Right renal cortex interstitium (tissue), 3 donors: ENCODE measurements at regions not wholly inside any gene's neighbourhood (a gene's known extent, or its start where the extent isn't known, plus 50 kb on each side); places are given as distances from the start of the nearest gene placed in this dataset.
"Not testable (repeated sequence)": the region's sequence is repeated elsewhere in the genome, so short reads cannot be mapped to it uniquely, and the experiment has no call there.

Source experiments
- DNase-seq, 3 donors: peaks; one replicate each; pipeline ENCODE4 v3.0.0-alpha.2; 2013; ENCODE audit warnings: low read depth in 3 of 3, low spot score in 2 of 3

DNA sequence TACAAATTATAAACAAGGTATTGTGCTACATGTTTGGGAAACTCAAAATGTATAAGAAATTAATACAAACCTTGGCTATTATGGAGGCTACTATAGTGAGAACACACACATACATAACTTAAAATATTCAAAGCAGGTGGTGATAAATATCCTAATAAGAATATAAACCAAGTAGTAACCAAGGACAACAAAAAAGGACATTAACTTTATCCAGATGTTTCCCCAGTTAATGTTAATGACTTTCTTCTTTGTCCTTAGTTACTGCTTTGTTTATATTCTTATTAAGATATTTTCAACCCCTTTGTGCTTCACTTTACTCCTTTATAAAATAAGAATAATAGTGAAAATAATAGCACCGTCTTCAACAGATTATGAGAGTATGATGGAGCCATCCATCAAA lies 241.6 kb downstream of the CALCRL start:
- no peak for DNase-seq

DNA sequence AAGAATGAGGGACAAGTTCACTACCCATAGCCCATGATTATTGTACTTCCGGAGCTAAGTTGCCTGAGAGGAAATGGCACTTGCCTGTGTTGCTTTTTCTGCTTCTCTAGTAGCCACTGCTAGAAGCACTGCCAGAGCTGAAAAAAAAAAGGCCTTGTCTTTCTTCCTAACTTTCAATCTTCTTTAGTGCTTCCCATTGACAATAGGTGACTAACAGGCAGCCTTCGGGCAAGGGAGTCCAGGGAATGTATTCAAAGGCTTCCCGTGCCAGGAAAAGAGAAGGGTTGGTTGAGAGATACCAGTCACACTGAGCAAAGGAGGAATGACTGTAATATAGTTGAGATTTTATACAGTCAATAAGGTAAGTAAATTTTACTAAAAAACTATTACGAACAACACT lies 242.0 kb downstream of the CALCRL start:
- no peak for DNase-seq

DNA sequence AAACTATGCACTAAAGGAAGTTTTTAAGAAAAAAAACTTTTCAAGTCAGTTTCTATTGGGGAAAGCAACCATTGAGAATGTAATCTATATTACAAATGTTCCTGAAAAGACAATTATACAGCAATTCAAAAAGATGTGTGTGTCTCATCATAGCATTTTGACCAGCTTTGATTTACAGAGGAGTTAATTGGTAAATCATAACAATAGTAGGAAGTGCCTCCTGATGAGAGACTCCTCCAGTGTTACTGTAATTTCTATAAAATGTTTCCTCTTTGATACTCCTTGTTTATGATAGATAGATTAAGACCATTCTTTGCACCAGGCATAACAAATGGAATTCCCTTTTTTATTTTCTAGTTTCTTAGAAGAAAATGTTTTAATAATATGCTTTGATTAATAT lies 249.9 kb downstream of the CALCRL start:
- no peak for DNase-seq

DNA sequence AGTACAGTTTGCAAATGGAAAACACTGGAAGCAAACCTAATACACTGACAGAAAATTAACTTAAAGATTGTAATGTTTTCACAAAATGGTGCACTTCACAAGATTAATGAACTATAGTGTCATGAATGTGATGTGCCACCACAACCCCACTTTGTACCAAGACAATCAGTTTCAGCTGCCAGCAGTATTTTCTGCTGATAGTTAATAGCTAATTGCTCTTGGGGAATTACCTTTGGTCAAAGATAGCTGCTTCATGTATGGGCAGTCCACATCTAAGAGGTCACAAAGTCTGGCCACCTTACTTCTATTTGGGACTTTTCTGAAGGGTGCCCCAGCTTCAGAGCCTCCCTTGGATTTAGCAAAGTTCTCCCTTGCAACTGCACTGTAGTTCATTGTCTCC lies 254.0 kb downstream of the CALCRL start:
- no peak for DNase-seq

DNA sequence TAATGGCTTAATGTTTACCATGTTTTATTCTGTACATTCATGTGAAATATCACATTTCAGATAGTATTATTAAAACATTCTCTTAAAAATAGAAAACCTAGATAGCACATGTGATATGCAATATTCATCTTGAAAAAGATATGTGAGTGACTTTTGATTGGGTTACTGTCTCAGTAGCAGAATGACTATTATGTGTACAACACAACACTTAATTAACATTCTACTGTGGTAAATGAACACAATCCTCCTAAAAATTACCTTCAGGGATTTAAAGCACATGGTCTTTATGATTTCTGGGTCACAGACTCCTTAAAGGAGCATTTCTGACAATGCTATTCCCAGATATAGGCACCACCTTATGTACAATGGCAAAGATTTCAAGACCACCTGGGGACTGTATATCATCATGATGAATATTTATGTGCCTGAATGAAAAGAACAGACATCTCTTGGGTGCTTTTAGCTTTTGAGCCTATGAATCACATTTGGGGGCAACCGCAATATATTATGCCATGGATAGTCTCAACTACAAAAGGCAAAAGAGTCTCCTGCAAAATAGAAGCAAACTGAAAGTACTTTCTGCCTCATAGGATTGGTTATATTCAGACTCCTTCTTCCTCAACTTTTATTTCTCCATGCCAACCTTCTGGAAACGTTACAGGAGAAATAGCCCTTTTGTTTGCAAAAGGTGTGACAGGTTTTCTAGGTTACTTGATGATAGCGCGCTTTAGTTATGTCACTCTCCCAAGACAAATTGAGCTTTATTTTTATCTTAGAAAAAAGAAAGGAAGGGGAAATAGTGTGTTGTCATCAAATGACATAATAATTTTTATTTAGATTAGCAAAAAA lies 259.0 kb downstream of the CALCRL start:
- no peak for DNase-seq

DNA sequence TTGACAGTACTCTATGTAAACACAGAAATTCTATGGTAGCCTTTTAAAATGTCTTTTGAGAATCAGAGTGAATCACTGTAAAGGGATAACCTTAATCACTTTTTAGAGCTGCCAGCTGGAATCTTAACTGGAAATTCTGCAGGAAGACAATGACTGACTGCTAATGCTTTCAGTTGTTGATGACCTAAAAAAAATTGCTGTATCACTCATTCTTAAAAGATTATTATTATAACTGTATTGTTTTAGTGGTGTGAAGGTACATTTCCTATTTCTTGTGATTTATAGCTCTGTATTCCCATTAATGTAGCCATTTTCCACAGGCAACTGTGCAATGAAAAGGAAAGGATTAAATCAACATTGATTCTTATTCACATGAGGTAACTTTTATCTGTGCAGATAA lies 260.5 kb downstream of the CALCRL start:
- DNase-seq: no peak

DNA sequence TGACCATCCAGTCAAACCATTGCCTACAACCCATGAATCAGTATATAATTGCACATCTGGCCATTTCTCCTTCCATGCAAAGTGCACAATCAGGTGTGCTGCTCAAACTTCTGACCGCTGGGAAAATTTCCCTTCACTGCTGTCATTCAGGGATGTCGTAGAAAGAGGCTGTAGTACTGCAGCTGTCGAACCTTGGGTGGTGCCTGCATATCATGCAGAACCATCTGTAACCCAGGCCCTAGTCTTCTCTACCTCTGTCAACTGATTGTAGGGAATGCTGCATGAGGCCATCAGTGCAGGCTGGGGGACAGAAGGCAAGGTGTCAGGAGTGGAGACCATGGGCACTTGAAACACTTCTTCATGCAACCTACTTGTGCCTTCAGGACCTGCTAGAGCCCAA lies 267.5 kb downstream of the CALCRL start:
- DNase-seq: no peak

DNA sequence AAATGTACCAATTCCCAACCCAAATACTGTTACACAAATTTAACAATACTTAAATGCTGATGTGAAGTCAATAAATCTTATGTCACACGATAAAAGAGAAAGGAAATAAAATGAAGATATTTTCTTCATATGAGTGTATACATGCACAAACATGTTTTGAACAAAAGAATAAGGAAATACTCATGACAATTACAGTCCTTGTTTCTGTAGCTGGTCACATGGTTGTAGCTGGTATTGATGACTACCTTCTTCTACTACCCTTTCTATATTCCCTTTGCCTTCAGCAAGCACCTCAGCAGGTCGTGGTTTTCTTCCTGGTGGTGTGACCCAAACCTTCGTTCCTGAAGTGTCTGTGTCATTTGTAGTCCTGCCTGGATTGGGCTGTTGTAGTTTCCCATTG lies 269.2 kb downstream of the CALCRL start:
- not testable (repeated sequence) for DNase-seq

DNA sequence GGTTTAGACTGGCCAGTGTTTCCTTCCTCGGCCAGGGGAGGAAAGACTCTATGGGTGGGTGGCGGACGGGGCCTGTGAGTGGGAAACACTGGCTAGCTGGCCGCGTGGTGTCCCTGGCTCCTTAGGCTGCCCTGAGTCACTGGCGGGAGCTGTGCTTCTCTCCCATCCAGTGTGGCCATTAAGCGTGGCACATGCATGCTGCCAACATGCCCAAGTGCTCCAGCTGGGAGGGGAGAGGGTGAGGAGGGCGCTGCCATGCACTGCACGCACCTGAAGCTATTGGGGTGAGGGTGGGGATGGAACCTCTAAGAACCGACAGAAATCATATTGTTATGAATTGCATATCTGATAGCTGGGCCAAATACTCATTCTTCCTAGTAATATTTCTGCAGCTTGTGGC lies 270.8 kb downstream of the CALCRL start:
- no peak for DNase-seq

DNA sequence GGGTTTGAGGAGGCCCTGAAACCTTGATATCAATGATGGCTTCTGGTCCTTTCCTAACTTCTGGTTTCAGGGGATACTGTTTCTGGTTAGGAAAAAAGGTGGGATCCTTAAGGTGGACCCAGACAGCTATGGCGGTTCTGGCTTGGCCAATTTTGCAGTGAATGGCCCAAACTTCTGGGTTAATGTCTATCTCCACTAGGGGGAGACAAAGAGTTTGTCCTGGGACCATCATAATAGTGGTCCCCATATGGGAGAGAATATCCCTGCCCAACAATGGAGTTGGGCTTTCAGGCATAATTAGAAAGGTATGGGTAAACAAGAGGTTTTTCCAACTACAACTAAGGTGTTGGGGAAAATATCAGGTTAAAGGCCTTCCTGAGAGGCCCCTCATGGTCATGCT lies 273.5 kb downstream of the CALCRL start:
- no peak for DNase-seq

DNA sequence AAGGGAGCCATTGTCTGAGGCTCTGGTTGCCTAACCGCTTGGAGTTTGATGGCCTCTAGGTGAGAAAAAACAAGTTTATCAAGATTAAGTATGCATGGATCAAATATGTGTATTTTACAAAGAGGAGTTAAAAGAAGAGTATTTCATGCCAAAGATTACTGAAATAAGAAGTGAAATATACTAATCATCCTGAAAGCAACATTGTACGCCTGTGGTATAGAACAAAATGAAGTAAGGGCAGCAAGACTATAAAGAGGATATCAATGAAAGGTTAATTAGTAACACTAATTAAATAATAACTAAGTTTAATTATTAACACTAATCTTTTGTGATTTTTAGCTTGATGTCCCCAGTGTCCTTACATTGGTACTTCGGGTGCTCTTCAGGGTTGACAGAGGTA lies 276.7 kb downstream of the CALCRL start:
- DNase-seq: no peak

DNA sequence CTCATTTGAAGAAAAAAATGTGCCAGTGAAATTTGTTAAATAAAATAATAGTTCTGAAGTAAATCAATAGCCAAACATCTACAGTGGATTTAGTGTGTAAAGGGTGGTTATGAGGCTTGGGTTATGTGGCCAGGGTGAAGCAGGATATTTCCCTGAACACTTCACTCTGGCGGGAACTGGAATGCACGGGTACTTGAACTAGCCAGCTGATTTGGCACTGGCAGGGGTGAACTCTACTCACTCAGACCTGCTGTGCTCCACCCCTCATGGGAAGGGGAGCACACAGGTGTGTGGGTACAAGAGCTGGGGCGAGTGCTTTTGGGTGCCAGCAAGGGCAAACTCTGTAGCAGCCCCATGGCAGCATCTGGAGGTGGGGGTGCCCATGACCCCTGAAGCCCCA lies 278.2 kb downstream of the CALCRL start:
- DNase-seq: no peak

DNA sequence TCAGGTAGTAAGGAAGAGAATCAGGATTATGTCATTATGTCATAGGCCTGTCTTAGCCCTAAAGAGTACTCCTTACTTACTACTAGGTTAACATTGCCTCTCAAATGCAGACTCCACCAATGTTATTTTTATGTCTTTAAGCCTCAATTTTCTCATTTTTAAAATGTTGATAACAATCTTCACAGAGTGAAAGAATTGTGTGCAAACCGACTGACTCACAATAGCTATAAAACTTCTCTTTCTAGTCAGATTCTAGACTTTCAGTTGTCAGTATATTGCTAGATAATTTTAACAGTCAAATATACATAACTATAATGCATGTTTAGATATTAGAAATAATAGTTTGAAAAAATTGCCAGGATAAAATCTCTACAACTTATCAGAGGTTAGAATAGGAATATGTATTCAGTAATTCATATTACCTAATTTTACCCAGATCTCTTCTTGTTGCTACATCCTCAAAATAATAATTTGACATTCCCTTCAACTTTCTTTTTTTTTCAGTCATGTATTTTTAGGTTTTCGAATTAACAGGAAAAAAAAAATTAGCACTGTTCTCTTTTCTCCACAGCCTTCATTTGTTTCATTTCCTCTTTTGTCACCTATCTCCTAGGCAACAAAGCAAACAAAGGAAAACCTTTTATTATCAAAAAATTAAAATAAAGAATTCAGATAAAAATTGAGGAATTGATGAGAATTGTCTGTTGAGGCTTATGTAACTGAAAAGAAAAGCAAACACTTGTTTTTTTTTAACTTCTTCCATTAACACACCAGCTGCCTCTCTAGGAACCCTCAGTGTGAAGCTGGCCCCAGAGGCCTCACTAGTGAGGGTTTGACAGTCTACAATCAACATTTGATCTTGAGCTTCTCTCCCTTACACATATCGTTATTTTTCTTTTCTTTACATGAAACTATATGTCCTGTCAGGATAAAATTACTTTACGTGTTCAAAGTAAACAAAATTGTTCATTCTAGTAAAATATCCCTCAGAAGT lies 279.0 kb downstream of the CALCRL start:
- no peak for DNase-seq

DNA sequence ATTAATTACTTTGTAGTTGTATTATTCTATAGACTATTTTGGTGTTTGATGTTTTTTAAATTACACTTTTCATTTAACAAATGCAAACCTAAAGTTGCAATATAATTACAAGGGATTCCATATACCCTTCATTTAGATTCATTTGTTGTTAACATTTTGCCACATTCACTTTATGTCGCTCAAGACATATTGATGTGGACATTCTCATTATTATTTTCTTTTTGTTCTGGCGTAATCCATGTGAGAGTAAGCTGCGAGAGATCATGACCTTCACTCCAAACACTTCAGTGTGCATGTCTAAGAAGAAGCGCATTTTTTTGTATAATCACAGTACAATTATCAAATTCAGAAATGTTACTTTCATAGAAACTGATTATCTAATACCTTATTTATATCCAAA lies 280.6 kb downstream of the CALCRL start:
- no peak for DNase-seq

DNA sequence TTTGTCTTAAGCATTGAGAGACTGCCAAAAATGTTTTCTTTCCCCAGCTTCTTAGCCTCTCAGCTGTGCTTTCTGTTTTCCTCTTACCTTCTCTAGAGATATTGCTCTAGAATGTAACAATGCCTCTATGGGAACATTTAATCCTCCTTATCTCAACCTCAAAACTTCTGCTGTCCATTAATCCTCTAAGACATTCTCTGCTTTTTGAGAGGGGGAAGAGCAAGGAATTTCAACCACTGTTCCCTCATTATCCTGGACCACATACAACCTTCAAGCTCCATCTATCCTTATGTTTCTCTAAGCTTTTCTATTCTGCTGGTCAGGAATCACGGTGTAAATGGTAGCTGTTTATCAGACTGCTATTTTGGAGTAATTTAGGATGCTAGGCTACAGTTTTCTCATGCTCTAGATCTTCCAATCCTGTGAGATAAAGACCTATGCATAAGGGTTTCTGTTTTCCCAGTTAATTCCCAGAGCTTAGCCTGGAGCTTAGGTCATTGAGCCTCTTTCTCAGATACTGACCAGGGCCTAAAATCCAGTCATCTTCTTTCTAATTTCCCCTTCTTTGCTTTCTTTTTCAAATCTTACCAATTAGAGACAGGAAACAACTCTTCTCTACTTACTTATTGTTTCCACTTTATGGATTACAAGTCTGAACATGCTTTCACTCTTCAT lies 282.0 kb downstream of the CALCRL start:
- DNase-seq: no peak

DNA sequence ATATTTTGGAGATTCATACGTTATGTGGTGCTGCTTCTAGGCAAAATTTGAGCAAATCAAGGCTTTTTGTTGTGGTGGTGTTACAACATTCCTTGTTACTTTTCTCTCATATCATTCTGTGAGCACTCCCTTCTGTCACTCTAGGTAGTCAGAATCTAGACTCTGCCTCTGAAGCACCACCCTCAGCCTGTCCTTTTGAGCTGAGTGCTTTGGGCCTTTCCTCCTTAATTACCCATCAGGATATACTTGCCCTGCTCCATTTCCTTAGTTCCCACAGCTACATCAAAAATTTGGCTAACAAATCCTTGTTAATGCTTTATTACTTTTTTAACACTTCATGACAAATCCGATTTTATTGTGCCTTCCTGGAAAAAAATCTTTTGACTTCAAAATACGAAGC lies 289.6 kb downstream of the CALCRL start:
- no peak for DNase-seq

DNA sequence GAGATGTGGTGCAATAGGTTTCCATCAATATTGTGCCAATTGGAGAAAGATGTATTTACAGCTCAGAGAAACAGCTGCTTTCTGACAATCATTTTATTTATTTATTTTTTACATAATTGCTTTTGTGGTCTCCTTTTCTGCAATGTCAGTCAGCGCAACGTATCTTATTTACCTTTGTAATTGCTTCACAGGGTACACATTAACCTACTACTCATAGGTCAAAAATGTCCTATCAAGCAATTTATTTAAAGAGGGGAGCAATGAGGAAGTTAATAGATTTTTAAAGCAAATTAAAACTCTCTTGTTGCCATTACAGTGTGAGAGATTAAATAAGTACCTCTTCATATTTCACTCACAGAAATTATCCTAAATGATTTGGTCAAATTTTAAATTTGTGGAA lies 291.0 kb downstream of the CALCRL start:
- DNase-seq: no peak

DNA sequence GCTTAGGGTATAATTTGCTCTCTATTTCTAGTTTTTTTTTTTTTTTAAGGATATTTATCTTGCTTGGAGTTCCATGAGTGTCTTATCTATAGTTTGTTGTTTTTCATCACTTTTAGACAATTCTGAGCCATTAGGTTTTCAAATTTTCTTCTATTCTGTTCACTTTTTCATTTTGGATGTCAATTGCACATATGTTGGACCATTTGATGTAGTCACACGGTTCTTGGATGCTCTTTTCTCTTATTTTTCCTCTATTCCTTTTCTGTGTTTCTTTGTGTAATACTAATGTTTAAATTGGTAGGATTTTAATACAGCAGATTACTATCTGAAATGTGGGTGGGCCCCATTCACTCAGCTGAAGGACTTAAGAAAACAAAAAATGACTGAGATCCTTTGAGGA lies 292.6 kb downstream of the CALCRL start:
- no peak for DNase-seq

DNA sequence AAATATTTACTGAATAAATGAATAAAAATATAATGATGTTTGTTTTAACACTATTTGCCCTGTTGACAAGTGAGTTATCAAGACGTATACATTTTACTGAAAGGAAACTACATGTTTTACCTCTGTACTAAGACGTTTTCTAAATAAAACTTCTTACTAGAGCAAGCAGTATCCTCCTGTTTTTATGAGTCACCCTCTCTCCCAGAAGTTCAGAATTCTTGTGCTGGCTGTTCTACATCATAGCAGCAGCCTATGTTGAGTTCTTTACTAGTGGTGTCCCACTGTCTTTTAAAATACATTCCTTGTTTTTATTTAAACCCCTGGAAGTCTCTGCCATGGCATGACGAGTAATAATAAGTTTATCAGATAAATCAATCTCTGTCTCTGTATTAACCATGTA lies 297.4 kb downstream of the CALCRL start:
- no peak for DNase-seq

DNA sequence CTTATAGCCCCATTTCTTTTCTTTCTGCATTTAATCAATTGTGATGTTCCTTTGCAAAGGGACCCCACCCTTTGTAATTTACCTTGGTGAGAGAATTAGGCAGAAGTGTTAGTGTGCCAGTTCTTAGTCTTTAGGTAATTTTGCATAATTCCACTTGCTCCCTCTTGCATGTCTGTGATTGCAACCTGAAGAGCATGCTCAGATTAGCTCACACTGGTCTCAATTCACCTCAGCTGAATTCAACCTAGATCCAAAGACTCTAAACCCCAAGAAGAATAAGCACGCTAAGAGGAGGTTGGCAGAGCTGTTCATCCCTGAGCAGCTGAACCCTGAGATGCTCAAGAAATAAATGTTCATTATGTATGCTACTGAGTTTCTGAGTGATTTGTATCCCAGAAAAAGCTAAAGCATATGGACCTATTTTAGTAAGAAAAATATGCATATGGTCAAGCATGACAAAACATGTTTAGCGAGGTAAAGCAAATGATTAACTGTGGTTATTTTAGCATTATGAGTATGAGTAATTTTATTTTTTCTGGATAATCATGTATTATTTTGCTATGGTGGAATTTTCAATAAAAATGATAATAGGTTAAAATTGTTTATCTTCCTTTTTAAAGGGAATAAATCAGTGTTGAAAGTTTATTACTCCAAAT lies 299.2 kb upstream of the ZSWIM2 start:
- DNase-seq: no peak

DNA sequence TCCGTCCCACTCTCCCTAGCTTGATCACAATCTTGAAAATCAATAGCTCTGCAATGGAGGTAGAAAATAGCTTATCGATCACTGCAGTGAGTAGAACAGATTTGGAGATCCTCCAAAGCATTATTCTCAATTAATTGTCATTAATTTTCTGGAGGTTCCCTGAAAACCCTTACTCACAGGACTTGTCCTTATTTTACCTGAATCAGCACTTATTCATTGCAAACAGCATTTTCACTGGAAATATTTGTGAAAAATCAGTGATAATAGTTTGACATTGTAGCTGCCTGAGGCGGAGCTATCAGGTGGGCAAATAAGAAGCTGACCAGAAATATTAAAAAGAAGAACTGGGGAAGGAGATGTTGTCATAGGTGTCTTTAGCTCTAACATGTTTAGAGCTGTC lies 294.6 kb upstream of the ZSWIM2 start:
- no peak for DNase-seq
